Astrocyte (in vitro differentiated cells and primary cell): ENCODE measurements at regions not wholly inside any gene's neighbourhood (a gene's known extent, or its start where the extent isn't known, plus 50 kb on each side); places are given as distances from the start of the nearest gene placed in this dataset.

ENCODE experiments used
- CTCF ChIP-seq: IDR thresholded peaks from 2 replicates; pipeline ENCODE4 v1.5.1; 2011; ENCODE audit warnings: low read depth, mild to moderate bottlenecking, inconsistent platforms, low read length, moderate library complexity; ENCODE audit not compliant: insufficient read depth
- EZH2 ChIP-seq: IDR thresholded peaks from 2 replicates; pipeline ENCODE4 v1.6.1; 2012; ENCODE audit warnings: mild to moderate bottlenecking, low read length, inconsistent platforms; ENCODE audit not compliant: insufficient read depth

- TF ChIP-seq CTCF = no peak
- TF ChIP-seq EZH2 = no peak
These were observed 64.1 kb upstream of the SPOCK1 start for GRCh38 chr5:137563301-137563645.
